GM12878 (cell line): ENCODE measurements at regions not wholly inside any gene's neighbourhood (a gene's known extent, or its start where the extent isn't known, plus 50 kb on each side); places are given as distances from the start of the nearest gene placed in this dataset.

Source experiments
- ATAC-seq: fragments of 200-7000 bp; cut with Tn5 transposase; 3 replicates; pipeline ENCODE4 v1.9.1; 2020; ENCODE audit warnings: mild to moderate bottlenecking, moderate library complexity
- BruUV-seq: library from RNA; stranded (reverse); fragments of 400-500 nt; replicated peaks from 2 replicates; lab custom pipeline; 2021; lab: Mats Ljungman, UMichigan
- CTCF ChIA-PET: fragments of 300-600 bp; sonication (Branson Sonifier 250); formaldehyde crosslinking; extraction: SDS; loops from one replicate; lab custom pipeline; 2021; ENCODE audit warnings: inconsistent platforms; lab: Yijun Ruan, JAX
- POLR2A ChIA-PET: fragments of 350-600 bp; formaldehyde crosslinking; extraction: SDS; loops from one replicate; lab custom pipeline; 2021; ENCODE audit warnings: inconsistent platforms; lab: Charles Lee
- RAD21 ChIA-PET: fragments of 300-600 bp; sonication (Branson Sonifier 250); formaldehyde crosslinking; loops from one replicate; lab custom pipeline; 2023; ENCODE audit warnings: antibody characterized with exemption; ENCODE audit not compliant: unreplicated experiment; lab: Charles Lee
- SMC1A ChIA-PET: fragments of 300-600 bp; sonication (Branson Sonifier 250); formaldehyde crosslinking; loops from one replicate; lab custom pipeline; 2023; ENCODE audit not compliant: unreplicated experiment, uncharacterized antibody; lab: Charles Lee
- DNase-seq: peaks from one replicate; pipeline ENCODE4 v3.0.0-alpha.2; 2011; ENCODE audit warnings: low read depth, low spot score
- FAIRE-seq: peaks from 3 replicates; lab custom pipeline; 2011; peaks lifted over from hg19 to GRCh38; lab: Jason Lieb, UNC
- H2AFZ ChIP-seq: 2 replicates; pipeline ENCODE4 v1.6.0; 2011; ENCODE audit warnings: low read depth, low read length, control low read depth; ENCODE audit not compliant: control insufficient read depth
- H3K27ac ChIP-seq: 2 replicates; pipeline ENCODE4 v1.5.1; 2011; ENCODE audit warnings: control low read depth; ENCODE audit not compliant: control insufficient read depth, insufficient read depth
- H3K27me3 ChIP-seq, 2 experiments: replicated peaks in 1 of 2; 2 replicates each; pipeline versions ENCODE4 v1.6.0 to v1.6.1; 2011; ENCODE audit warnings: low read length in 1 of 2; ENCODE audit not compliant: control insufficient read depth in 2 of 2, insufficient read depth in 2 of 2
- H3K36me3 ChIP-seq, 2 experiments: 2 replicates each; pipeline ENCODE4 v1.5.1; 2011; ENCODE audit warnings: low read length in 1 of 2; ENCODE audit not compliant: control insufficient read depth in 2 of 2, insufficient read depth in 2 of 2
- H3K4me1 ChIP-seq: 2 replicates; pipeline ENCODE4 v1.6.1; 2011; ENCODE audit warnings: mild to moderate bottlenecking, low read length, moderate library complexity, mixed read lengths; ENCODE audit not compliant: control insufficient read depth, insufficient read depth
- H3K4me2 ChIP-seq: 2 replicates; pipeline ENCODE4 v1.6.0; 2011; ENCODE audit warnings: control low read depth; ENCODE audit not compliant: control insufficient read depth, insufficient read depth
- H3K4me3 ChIP-seq: fragments of 200-600 bp; sonication (generic); 2 replicates; pipeline ENCODE4 v1.5.1; 2016
- H3K79me2 ChIP-seq: 2 replicates; pipeline ENCODE4 v1.6.0; 2011; ENCODE audit warnings: low read length; ENCODE audit not compliant: control insufficient read depth, insufficient read depth
- H3K9ac ChIP-seq: 2 replicates; pipeline ENCODE4 v1.8.0; 2011; ENCODE audit warnings: low read length, control low read depth, mixed read lengths; ENCODE audit not compliant: control insufficient read depth, insufficient read depth
- H3K9me3 ChIP-seq: replicated peaks from 3 replicates; pipeline ENCODE4 v1.5.1; 2011; ENCODE audit warnings: mild to moderate bottlenecking, low read length; ENCODE audit not compliant: control insufficient read depth, insufficient read depth
- H4K20me1 ChIP-seq: 2 replicates; pipeline ENCODE4 v1.6.0; 2011; ENCODE audit not compliant: control insufficient read depth, insufficient read depth
- CHD2 ChIP-seq: IDR thresholded peaks from 2 replicates; pipeline ENCODE4 v1.6.1; 2011; ENCODE audit warnings: low read depth, low read length, improper control_type of control experiment, borderline replicate concordance
- DPF2 ChIP-seq: fragments of 450-650 bp; IDR thresholded peaks from 2 replicates; pipeline ENCODE4 v1.6.1; 2017; ENCODE audit warnings: mild to moderate bottlenecking
- MEF2B ChIP-seq: fragments of 450-650 bp; IDR thresholded peaks from 2 replicates; pipeline ENCODE4 v1.6.1; 2018; ENCODE audit warnings: mild to moderate bottlenecking, moderate library complexity; ENCODE audit not compliant: partially characterized antibody, poor library complexity, severe bottlenecking
- MXI1 ChIP-seq: fragments of 150-350 bp; IDR thresholded peaks from 2 replicates; pipeline ENCODE4 v1.6.1; 2011; ENCODE audit warnings: low read depth, mild to moderate bottlenecking, inconsistent platforms, low read length, improper control_type of control experiment
- TBL1XR1 ChIP-seq: IDR thresholded peaks from 2 replicates; pipeline ENCODE4 v1.6.1; 2012; ENCODE audit warnings: low read depth, low read length, improper control_type of control experiment
- WGBS: methylation state at CpG from one replicate; pipeline ENCODE4 v1.1.6; 2016; ENCODE audit warnings: low lambda C conversion rate; ENCODE audit not compliant: insufficient replicate concordance, insufficient coverage; ENCODE audit errors: missing lambda C conversion rate; 5-methylcytosine and 5-hydroxymethylcytosine counted together
- in situ Hi-C: fragments of 300-500 bp; cut with MboI; formaldehyde crosslinking; loops from 9 replicates; pipeline ENCODE4 v1.14.3; 2018; ENCODE audit warnings: mixed read lengths
- intact Hi-C: fragments of 100-400 bp; cut with micrococcal nuclease; formaldehyde crosslinking; loops from one replicate; pipeline ENCODE4 v1.14.2; 2022; ENCODE audit not compliant: unreplicated experiment
- TF ChIP-seq, protein P1 (sequence below): fragments of 450-650 bp; formaldehyde crosslinking; IDR thresholded peaks from 2 replicates; pipeline ENCODE4 v1.4.0; 2020; ENCODE audit warnings: mild to moderate bottlenecking, moderate library complexity
- TF ChIP-seq, protein P2 (sequence below): fragments of 450-650 bp; IDR thresholded peaks from 2 replicates; pipeline ENCODE4 v1.6.1; 2016; ENCODE audit warnings: mild to moderate bottlenecking
- TF ChIP-seq, protein P3 (sequence below): fragments of 450-650 bp; IDR thresholded peaks from 2 replicates; pipeline ENCODE4 v1.6.1; 2014; ENCODE audit warnings: mild to moderate bottlenecking

DNA sequence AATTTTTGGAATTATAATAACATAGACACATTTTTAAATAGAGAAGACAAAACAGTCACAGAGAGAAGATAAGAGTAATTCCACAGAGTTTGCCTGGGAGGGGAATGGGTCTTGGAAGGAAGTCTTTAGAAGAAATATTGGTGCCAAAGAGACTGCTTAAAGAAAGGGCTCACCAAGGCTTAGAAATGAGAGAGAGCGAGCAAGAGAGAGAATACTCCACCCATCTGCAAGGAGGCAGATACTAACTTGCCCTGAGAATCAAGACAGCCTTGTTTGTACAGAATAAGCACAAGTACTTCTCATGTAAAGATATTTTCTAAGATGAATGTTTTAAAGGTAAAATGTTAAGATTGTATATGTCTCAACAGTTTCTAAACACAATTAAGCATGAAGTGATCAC is 165.5 kb downstream of the SLC38A4 start:
- no peak overlapping the region for H3K4me3 ChIP-seq
- ATAC-seq (no peak), DNase-seq (no peak), FAIRE-seq (no peak)
- in situ Hi-C loops, result loop anchor here (25.0 kb wide), 1 partner anchor 523 kb away; no protein-coding TSS in a partner anchor
- intact Hi-C loops, result loop anchor here (2.0 to 5.0 kb wide), 7 partner anchors 143 to 588 kb away; partner anchors contain the start of gene SLC38A2
- H3K27me3 ChIP-seq, result no peaks in the 10 kb centered on the region
- SMC1A ChIA-PET, result no interaction called here
- POLR2A ChIA-PET, result no interaction called here
- TF ChIP-seq, protein P1, sequence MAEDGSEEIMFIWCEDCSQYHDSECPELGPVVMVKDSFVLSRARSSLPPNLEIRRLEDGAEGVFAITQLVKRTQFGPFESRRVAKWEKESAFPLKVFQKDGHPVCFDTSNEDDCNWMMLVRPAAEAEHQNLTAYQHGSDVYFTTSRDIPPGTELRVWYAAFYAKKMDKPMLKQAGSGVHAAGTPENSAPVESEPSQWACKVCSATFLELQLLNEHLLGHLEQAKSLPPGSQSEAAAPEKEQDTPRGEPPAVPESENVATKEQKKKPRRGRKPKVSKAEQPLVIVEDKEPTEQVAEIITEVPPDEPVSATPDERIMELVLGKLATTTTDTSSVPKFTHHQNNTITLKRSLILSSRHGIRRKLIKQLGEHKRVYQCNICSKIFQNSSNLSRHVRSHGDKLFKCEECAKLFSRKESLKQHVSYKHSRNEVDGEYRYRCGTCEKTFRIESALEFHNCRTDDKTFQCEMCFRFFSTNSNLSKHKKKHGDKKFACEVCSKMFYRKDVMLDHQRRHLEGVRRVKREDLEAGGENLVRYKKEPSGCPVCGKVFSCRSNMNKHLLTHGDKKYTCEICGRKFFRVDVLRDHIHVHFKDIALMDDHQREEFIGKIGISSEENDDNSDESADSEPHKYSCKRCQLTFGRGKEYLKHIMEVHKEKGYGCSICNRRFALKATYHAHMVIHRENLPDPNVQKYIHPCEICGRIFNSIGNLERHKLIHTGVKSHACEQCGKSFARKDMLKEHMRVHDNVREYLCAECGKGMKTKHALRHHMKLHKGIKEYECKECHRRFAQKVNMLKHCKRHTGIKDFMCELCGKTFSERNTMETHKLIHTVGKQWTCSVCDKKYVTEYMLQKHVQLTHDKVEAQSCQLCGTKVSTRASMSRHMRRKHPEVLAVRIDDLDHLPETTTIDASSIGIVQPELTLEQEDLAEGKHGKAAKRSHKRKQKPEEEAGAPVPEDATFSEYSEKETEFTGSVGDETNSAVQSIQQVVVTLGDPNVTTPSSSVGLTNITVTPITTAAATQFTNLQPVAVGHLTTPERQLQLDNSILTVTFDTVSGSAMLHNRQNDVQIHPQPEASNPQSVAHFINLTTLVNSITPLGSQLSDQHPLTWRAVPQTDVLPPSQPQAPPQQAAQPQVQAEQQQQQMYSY (CRISPR knock-in tag), result no peak
- TF ChIP-seq DPF2, result no peak
- no peak for TF ChIP-seq MXI1
- no peak for TF ChIP-seq TBL1XR1
- TF ChIP-seq MEF2B, result no peak
- no peak for TF ChIP-seq CHD2
- TF ChIP-seq, protein P2, sequence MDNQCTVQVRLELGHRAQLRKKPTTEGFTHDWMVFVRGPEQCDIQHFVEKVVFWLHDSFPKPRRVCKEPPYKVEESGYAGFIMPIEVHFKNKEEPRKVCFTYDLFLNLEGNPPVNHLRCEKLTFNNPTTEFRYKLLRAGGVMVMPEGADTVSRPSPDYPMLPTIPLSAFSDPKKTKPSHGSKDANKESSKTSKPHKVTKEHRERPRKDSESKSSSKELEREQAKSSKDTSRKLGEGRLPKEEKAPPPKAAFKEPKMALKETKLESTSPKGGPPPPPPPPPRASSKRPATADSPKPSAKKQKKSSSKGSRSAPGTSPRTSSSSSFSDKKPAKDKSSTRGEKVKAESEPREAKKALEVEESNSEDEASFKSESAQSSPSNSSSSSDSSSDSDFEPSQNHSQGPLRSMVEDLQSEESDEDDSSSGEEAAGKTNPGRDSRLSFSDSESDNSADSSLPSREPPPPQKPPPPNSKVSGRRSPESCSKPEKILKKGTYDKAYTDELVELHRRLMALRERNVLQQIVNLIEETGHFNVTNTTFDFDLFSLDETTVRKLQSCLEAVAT, result no peak
- TF ChIP-seq, protein P3, sequence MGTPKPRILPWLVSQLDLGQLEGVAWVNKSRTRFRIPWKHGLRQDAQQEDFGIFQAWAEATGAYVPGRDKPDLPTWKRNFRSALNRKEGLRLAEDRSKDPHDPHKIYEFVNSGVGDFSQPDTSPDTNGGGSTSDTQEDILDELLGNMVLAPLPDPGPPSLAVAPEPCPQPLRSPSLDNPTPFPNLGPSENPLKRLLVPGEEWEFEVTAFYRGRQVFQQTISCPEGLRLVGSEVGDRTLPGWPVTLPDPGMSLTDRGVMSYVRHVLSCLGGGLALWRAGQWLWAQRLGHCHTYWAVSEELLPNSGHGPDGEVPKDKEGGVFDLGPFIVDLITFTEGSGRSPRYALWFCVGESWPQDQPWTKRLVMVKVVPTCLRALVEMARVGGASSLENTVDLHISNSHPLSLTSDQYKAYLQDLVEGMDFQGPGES, result no peak
- BruUV-seq, result no TSS peak
- RAD21 ChIA-PET, result no interaction called here
- H4K20me1 ChIP-seq, result no peaks in the 10 kb centered on the region
- H3K4me1 ChIP-seq, result peaks cover 7% of the 10 kb centered on the region
- no peaks in the 10 kb centered on the region for H3K9me3 ChIP-seq
- H3K4me2 ChIP-seq, result no peak overlapping the region; the same call in 1 of the 2 replicates
- WGBS, result 95% methylated on average over 1 of the region's 1 CpG
- CTCF ChIA-PET, result no interaction called here
- no peaks in the 10 kb centered on the region for H3K36me3 ChIP-seq
- H2AFZ ChIP-seq, result no peak overlapping the region
- no peak overlapping the region for H3K9ac ChIP-seq
- no peak overlapping the region for H3K27ac ChIP-seq
- H3K79me2 ChIP-seq, result no peaks in the 10 kb centered on the region
